ENCODE measurements at regions not wholly inside any gene's neighbourhood (a gene's known extent, or its start where the extent isn't known, plus 50 kb on each side); places are given as distances from the start of the nearest gene placed in this dataset.

- no peaks in the 10 kb centered on the region for H4K20me1 ChIP-seq (ENCODE audit: insufficient read depth, low read length)
- no peak overlapping the region for H2AFZ ChIP-seq (ENCODE audit: low read depth, low read length)
- no peaks in the 10 kb centered on the region for H3K4me1 ChIP-seq (ENCODE audit: insufficient read depth, low read length)
- no peaks in the 10 kb centered on the region for H3K36me3 ChIP-seq (ENCODE audit: insufficient read depth, low read length)
- H3K27me3 ChIP-seq (ENCODE audit: insufficient read depth, low read length, poor library complexity) = no peaks in the 10 kb centered on the region
- H3K27ac ChIP-seq (ENCODE audit: low read length) = no peak overlapping the region
- ATAC-seq (ENCODE audit: insufficient read depth, low read depth) = no peak
- H3K9me3 ChIP-seq (ENCODE audit: insufficient read depth, low read length, severe bottlenecking) = no peaks in the 10 kb centered on the region
- no peak overlapping the region for H3K4me2 ChIP-seq (ENCODE audit: insufficient read depth, low read length)
- no peak for DNase-seq
- no peak overlapping the region for H3K9ac ChIP-seq (ENCODE audit: low read depth, low read length)
- TF ChIP-seq EZH2 (IDR thresholded peaks at IDR 0.05; ENCODE audit: borderline replicate concordance, low read depth, low read length, severe bottlenecking) (no peak), CTCF (IDR thresholded peaks at IDR 0.05; ENCODE audit: borderline replicate concordance, extremely low read depth, low read length, poor library complexity, severe bottlenecking) (no peak)
- no peak overlapping the region for H3K4me3 ChIP-seq (ENCODE audit: low read depth in 1 of 2, low read length in 2 of 2)
- H3K79me2 ChIP-seq (ENCODE audit: insufficient read depth, low read length) = no peaks in the 10 kb centered on the region
Measured at GRCh38 chr3:67831262-67831661, 176.8 kb upstream of the SUCLG2 start.

- no peaks in the 10 kb centered on the region for H3K36me3 ChIP-seq (ENCODE audit: insufficient read depth, low read length)
- no peak for ATAC-seq (ENCODE audit: insufficient read depth, low read depth)
- no peaks in the 10 kb centered on the region for H3K9me3 ChIP-seq (ENCODE audit: insufficient read depth, low read length, severe bottlenecking)
Measured at GRCh38 chr3:67828486-67829010, 174.1 kb upstream of the SUCLG2 start.

GRCh38 chr3:67821135-67821534 is 166.7 kb upstream of the SUCLG2 start:
- no peak for DNase-seq
- Histone ChIP-seq H3K27me3 (ENCODE audit: insufficient read depth, low read length, poor library complexity) (no peaks in the 10 kb centered on the region), H3K79me2 (ENCODE audit: insufficient read depth, low read length) (no peaks in the 10 kb centered on the region), H3K4me1 (ENCODE audit: insufficient read depth, low read length) (no peaks in the 10 kb centered on the region), H3K4me2 (ENCODE audit: insufficient read depth, low read length) (no peak overlapping the region), H3K4me3 (ENCODE audit: low read depth in 1 of 2, low read length in 2 of 2) (no peak overlapping the region), H3K36me3 (ENCODE audit: insufficient read depth, low read length) (no peaks in the 10 kb centered on the region), H3K27ac (ENCODE audit: low read length) (no peak overlapping the region), H2AFZ (ENCODE audit: low read depth, low read length) (no peak overlapping the region), H3K9ac (ENCODE audit: low read depth, low read length) (no peak overlapping the region), H4K20me1 (ENCODE audit: insufficient read depth, low read length) (no peaks in the 10 kb centered on the region), H3K9me3 (ENCODE audit: insufficient read depth, low read length, severe bottlenecking) (no peaks in the 10 kb centered on the region)
- TF ChIP-seq CTCF (IDR thresholded peaks at IDR 0.05; ENCODE audit: borderline replicate concordance, extremely low read depth, low read length, poor library complexity, severe bottlenecking) = no peak
- TF ChIP-seq EZH2 (IDR thresholded peaks at IDR 0.05; ENCODE audit: borderline replicate concordance, low read depth, low read length, severe bottlenecking) = no peak
- no peak for ATAC-seq (ENCODE audit: insufficient read depth, low read depth)

More at GRCh38 chr3:67828486-67829010, 174.1 kb upstream of the SUCLG2 start:
- Histone ChIP-seq H3K9ac (ENCODE audit: low read depth, low read length) (no peak overlapping the region), H3K27ac (ENCODE audit: low read length) (no peak overlapping the region), H4K20me1 (ENCODE audit: insufficient read depth, low read length) (no peaks in the 10 kb centered on the region), H3K27me3 (ENCODE audit: insufficient read depth, low read length, poor library complexity) (no peaks in the 10 kb centered on the region), H2AFZ (ENCODE audit: low read depth, low read length) (no peak overlapping the region), H3K4me1 (ENCODE audit: insufficient read depth, low read length) (no peaks in the 10 kb centered on the region), H3K4me3 (ENCODE audit: low read depth in 1 of 2, low read length in 2 of 2) (no peak overlapping the region), H3K79me2 (ENCODE audit: insufficient read depth, low read length) (no peaks in the 10 kb centered on the region), H3K4me2 (ENCODE audit: insufficient read depth, low read length) (no peak overlapping the region)
- no peak for DNase-seq
- TF ChIP-seq EZH2 (IDR thresholded peaks at IDR 0.05; ENCODE audit: borderline replicate concordance, low read depth, low read length, severe bottlenecking) (no peak), CTCF (IDR thresholded peaks at IDR 0.05; ENCODE audit: borderline replicate concordance, extremely low read depth, low read length, poor library complexity, severe bottlenecking) (no peak)

GRCh38 chr3:67819447-67819846 is 165.0 kb upstream of the SUCLG2 start:
- Histone ChIP-seq H3K36me3 (ENCODE audit: insufficient read depth, low read length) (no peaks in the 10 kb centered on the region), H3K27me3 (ENCODE audit: insufficient read depth, low read length, poor library complexity) (no peaks in the 10 kb centered on the region), H3K27ac (ENCODE audit: low read length) (no peak overlapping the region), H3K4me3 (ENCODE audit: low read depth in 1 of 2, low read length in 2 of 2) (no peak overlapping the region), H3K9ac (ENCODE audit: low read depth, low read length) (no peak overlapping the region), H3K4me2 (ENCODE audit: insufficient read depth, low read length) (no peak overlapping the region), H4K20me1 (ENCODE audit: insufficient read depth, low read length) (no peaks in the 10 kb centered on the region), H3K79me2 (ENCODE audit: insufficient read depth, low read length) (no peaks in the 10 kb centered on the region), H3K9me3 (ENCODE audit: insufficient read depth, low read length, severe bottlenecking) (no peaks in the 10 kb centered on the region), H2AFZ (ENCODE audit: low read depth, low read length) (no peak overlapping the region), H3K4me1 (ENCODE audit: insufficient read depth, low read length) (no peaks in the 10 kb centered on the region)
- ATAC-seq (ENCODE audit: insufficient read depth, low read depth) (no peak), DNase-seq (no peak)
- TF ChIP-seq EZH2 (IDR thresholded peaks at IDR 0.05; ENCODE audit: borderline replicate concordance, low read depth, low read length, severe bottlenecking) = no peak
- peak; percentile 20 for TF ChIP-seq CTCF (IDR thresholded peaks at IDR 0.05; ENCODE audit: borderline replicate concordance, extremely low read depth, low read length, poor library complexity, severe bottlenecking)

All from DND-41 (cell line).